HG02759 (cell line): ENCODE measurements at regions not wholly inside any gene's neighbourhood (a gene's known extent, or its start where the extent isn't known, plus 50 kb on each side); places are given as distances from the start of the nearest gene placed in this dataset.

Experiments used
- ATAC-seq: cut with Tn5 transposase; IDR thresholded peaks from one replicate; pipeline ENCODE4 v1.9.1; 2021; ENCODE audit warnings: mild to moderate bottlenecking, moderate library complexity; ENCODE audit not compliant: unreplicated experiment

- ATAC-seq: no peak
These were observed 245.9 kb downstream of the TFCP2L1 start for GRCh38 chr2:121038891-121039616.

- no peak for ATAC-seq
These were observed 245.3 kb downstream of the TFCP2L1 start for GRCh38 chr2:121039679-121040078.

GRCh38 chr2:121041516-121041915 lies 243.5 kb downstream of the TFCP2L1 start:
- ATAC-seq: no peak

GRCh38 chr2:121043061-121043826 lies 241.8 kb downstream of the TFCP2L1 start:
- no peak for ATAC-seq

- no peak for ATAC-seq
These were observed 241.2 kb downstream of the TFCP2L1 start for GRCh38 chr2:121043827-121044222.

GRCh38 chr2:121044412-121044811 lies 240.6 kb downstream of the TFCP2L1 start:
- ATAC-seq: no peak

GRCh38 chr2:121045245-121045644 lies 239.8 kb downstream of the TFCP2L1 start:
- no peak for ATAC-seq

- no peak for ATAC-seq
These were observed 238.7 kb downstream of the TFCP2L1 start for GRCh38 chr2:121046335-121046734.

GRCh38 chr2:121047383-121047782 lies 237.6 kb downstream of the TFCP2L1 start:
- no peak for ATAC-seq

- no peak for ATAC-seq
These were observed 235.9 kb downstream of the TFCP2L1 start for GRCh38 chr2:121049131-121049530.

GRCh38 chr2:121049950-121050585 lies 234.9 kb downstream of the TFCP2L1 start:
- ATAC-seq: no peak

- no peak for ATAC-seq
These were observed 233.7 kb downstream of the TFCP2L1 start for GRCh38 chr2:121051311-121051710.

GRCh38 chr2:121052023-121052422 lies 233.0 kb downstream of the TFCP2L1 start:
- ATAC-seq: no peak

GRCh38 chr2:121052521-121052920 lies 232.5 kb downstream of the TFCP2L1 start:
- no peak for ATAC-seq

- ATAC-seq: no peak
These were observed 229.9 kb downstream of the TFCP2L1 start for GRCh38 chr2:121055088-121055487.

- ATAC-seq: no peak
These were observed 229.5 kb downstream of the TFCP2L1 start for GRCh38 chr2:121055501-121055900.

- no peak for ATAC-seq
These were observed 226.0 kb downstream of the TFCP2L1 start for GRCh38 chr2:121058852-121059558.

GRCh38 chr2:121059651-121060649 lies 225.1 kb downstream of the TFCP2L1 start:
- no peak for ATAC-seq

- ATAC-seq: no peak
These were observed 223.4 kb downstream of the TFCP2L1 start for GRCh38 chr2:121061633-121062032.

- ATAC-seq: no peak
These were observed 221.5 kb downstream of the TFCP2L1 start for GRCh38 chr2:121063471-121063870.
